ENCODE measurements at regions not wholly inside any gene's neighbourhood (a gene's known extent, or its start where the extent isn't known, plus 50 kb on each side); places are given as distances from the start of the nearest gene placed in this dataset.

DNA sequence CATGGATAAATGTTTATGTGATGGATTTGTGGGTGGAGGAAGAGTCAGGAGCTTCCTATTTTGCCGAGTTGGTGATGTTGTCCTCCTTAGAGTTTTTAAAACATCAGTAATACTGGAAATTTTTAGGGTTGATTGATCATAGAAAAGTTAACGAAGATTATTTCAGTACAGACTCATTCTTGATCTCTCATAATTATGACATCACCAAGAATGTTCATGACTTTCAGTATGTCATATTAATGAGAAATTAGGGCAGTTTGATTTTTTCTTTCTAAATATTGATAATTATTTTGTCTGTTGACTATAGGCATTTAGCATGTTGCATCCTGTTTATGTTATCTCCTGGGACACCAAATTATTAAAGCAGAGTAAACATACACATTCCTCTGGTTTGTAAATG, 512.2 kb downstream of the CD109 start:
- TF ChIP-seq, protein P1, sequence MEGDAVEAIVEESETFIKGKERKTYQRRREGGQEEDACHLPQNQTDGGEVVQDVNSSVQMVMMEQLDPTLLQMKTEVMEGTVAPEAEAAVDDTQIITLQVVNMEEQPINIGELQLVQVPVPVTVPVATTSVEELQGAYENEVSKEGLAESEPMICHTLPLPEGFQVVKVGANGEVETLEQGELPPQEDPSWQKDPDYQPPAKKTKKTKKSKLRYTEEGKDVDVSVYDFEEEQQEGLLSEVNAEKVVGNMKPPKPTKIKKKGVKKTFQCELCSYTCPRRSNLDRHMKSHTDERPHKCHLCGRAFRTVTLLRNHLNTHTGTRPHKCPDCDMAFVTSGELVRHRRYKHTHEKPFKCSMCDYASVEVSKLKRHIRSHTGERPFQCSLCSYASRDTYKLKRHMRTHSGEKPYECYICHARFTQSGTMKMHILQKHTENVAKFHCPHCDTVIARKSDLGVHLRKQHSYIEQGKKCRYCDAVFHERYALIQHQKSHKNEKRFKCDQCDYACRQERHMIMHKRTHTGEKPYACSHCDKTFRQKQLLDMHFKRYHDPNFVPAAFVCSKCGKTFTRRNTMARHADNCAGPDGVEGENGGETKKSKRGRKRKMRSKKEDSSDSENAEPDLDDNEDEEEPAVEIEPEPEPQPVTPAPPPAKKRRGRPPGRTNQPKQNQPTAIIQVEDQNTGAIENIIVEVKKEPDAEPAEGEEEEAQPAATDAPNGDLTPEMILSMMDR (IDR thresholded peaks at IDR 0.05; ENCODE audit: insufficient read depth, low read depth, low read length): no peak
- TF ChIP-seq EZH2 (IDR thresholded peaks at IDR 0.05; ENCODE audit: insufficient read depth, low read length): no peak
- H3K4me1 ChIP-seq (ENCODE audit: insufficient read depth, low read length): no peaks in the 10 kb centered on the region
- H3K9me3 Mint-ChIP-seq (ENCODE audit: unreplicated experiment): peaks cover 3% of the 10 kb centered on the region
- FAIRE-seq (no peak), DNase-seq (ENCODE audit: low read depth) (no peak)
- H3K27ac ChIP-seq (ENCODE audit: low read depth, low read length): no peak overlapping the region
- H3K79me2 ChIP-seq (ENCODE audit: insufficient read depth, low read length): no peaks in the 10 kb centered on the region
- no peaks in the 10 kb centered on the region for H3K27me3 ChIP-seq (ENCODE audit: insufficient read depth, low read length)
- no peaks in the 10 kb centered on the region for H4K20me1 ChIP-seq (ENCODE audit: insufficient read depth, low read length)
- no peak overlapping the region for H3K9ac ChIP-seq (ENCODE audit: low read length)
- no peaks in the 10 kb centered on the region for H3K9me3 ChIP-seq (ENCODE audit: insufficient read depth, low read depth, low read length)
- no peak overlapping the region for H3K4me3 ChIP-seq (ENCODE audit: insufficient read depth, low read depth, low read length)
- H3K36me3 Mint-ChIP-seq (ENCODE audit: low read depth, unreplicated experiment): no peaks in the 10 kb centered on the region
- H3K4me3 Mint-ChIP-seq (ENCODE audit: unreplicated experiment): no peak overlapping the region
- H3K36me3 ChIP-seq (ENCODE audit: insufficient read depth, low read length): no peaks in the 10 kb centered on the region
- no peaks in the 10 kb centered on the region for H3K4me1 Mint-ChIP-seq (ENCODE audit: low read depth, unreplicated experiment)
- no peak overlapping the region for H2AFZ ChIP-seq (ENCODE audit: low read depth, low read length)
- H3K27me3 Mint-ChIP-seq (ENCODE audit: low read depth, unreplicated experiment): no peaks in the 10 kb centered on the region
- H3K4me2 ChIP-seq (ENCODE audit: low read length): no peak overlapping the region
- no peak overlapping the region for H3K27ac Mint-ChIP-seq (ENCODE audit: unreplicated experiment)

DNA sequence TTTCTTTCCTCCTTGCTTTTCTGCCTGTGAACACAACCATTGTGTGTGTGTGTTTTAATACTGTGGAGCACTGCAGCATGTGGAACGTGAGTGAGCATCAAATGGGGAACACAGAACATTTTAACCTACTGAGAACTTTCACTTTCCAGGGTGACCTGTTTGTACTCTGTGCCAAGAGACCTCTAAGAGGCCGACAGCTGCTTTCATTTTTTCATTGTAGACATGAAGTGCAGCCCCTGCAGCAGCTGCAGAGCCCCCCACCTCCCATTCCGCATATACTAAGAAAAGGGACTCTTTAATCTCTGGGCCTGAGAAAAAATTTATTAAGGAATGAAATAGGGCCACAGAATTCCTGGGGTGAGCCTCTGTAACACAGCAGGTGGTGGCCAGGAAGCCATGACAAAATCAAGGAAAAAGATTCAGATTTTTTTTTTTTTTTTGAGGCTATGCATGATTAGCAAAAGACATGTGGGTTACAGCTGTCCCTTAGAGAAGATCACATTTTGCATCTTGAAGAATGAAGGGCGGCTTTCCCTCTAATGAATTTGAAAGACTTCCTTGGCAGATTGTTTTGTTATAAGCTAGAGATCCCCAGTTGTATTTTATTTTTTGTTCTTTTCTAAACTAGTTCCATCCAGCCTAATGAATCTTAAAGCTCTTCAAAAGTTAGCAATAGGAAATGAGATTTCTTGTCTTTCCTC, 503.4 kb downstream of the CD109 start:
- Mint-ChIP-seq H3K9me3 (ENCODE audit: unreplicated experiment) (no peaks in the 10 kb centered on the region), H3K36me3 (ENCODE audit: low read depth, unreplicated experiment) (no peaks in the 10 kb centered on the region), H3K27me3 (ENCODE audit: low read depth, unreplicated experiment) (no peaks in the 10 kb centered on the region), H3K4me1 (ENCODE audit: low read depth, unreplicated experiment) (no peaks in the 10 kb centered on the region), H3K27ac (ENCODE audit: unreplicated experiment) (no peak overlapping the region), H3K4me3 (ENCODE audit: unreplicated experiment) (no peak overlapping the region)
- Histone ChIP-seq H4K20me1 (ENCODE audit: insufficient read depth, low read length) (no peaks in the 10 kb centered on the region), H3K36me3 (ENCODE audit: insufficient read depth, low read length) (no peaks in the 10 kb centered on the region), H3K9me3 (ENCODE audit: insufficient read depth, low read depth, low read length) (no peaks in the 10 kb centered on the region), H3K79me2 (ENCODE audit: insufficient read depth, low read length) (no peaks in the 10 kb centered on the region), H3K27ac (ENCODE audit: low read depth, low read length) (no peak overlapping the region), H3K4me3 (ENCODE audit: insufficient read depth, low read depth, low read length) (no peak overlapping the region), H3K9ac (ENCODE audit: low read length) (no peak overlapping the region), H2AFZ (ENCODE audit: low read depth, low read length) (no peak overlapping the region), H3K4me2 (ENCODE audit: low read length) (no peak overlapping the region), H3K4me1 (ENCODE audit: insufficient read depth, low read length) (no peaks in the 10 kb centered on the region), H3K27me3 (ENCODE audit: insufficient read depth, low read length) (no peaks in the 10 kb centered on the region)
- TF ChIP-seq EZH2 (IDR thresholded peaks at IDR 0.05; ENCODE audit: insufficient read depth, low read length): no peak
- TF ChIP-seq, protein P1 (IDR thresholded peaks at IDR 0.05; ENCODE audit: insufficient read depth, low read depth, low read length): no peak
- FAIRE-seq: no peak
- DNase-seq (ENCODE audit: low read depth): no peak

DNA sequence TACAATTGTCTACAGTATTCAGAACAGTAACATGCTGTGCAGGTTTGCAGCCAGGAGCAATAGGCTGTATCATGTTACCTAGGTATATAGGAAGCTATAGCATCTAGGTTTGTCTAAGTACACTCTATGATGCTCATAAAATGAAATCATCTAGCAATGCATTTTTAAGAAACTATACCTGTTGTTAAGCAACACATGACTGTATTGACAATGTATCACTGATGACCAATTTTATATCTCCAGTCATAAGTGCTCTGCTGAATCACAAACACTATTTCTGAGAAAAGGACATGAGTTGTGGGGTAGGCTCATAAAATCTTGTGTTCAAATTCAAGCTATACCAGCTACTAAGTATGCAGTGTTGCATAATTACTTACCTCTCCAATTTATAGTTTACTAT, 501.3 kb downstream of the CD109 start:
- Histone ChIP-seq H3K4me1 (ENCODE audit: insufficient read depth, low read length) (no peaks in the 10 kb centered on the region), H3K27ac (ENCODE audit: low read depth, low read length) (no peak overlapping the region), H3K79me2 (ENCODE audit: insufficient read depth, low read length) (no peaks in the 10 kb centered on the region), H2AFZ (ENCODE audit: low read depth, low read length) (no peak overlapping the region), H3K36me3 (ENCODE audit: insufficient read depth, low read length) (no peaks in the 10 kb centered on the region), H3K4me3 (ENCODE audit: insufficient read depth, low read depth, low read length) (no peak overlapping the region), H3K4me2 (ENCODE audit: low read length) (no peak overlapping the region), H3K27me3 (ENCODE audit: insufficient read depth, low read length) (no peaks in the 10 kb centered on the region), H3K9ac (ENCODE audit: low read length) (no peak overlapping the region), H3K9me3 (ENCODE audit: insufficient read depth, low read depth, low read length) (no peaks in the 10 kb centered on the region), H4K20me1 (ENCODE audit: insufficient read depth, low read length) (no peaks in the 10 kb centered on the region)
- H3K27me3 Mint-ChIP-seq (ENCODE audit: low read depth, unreplicated experiment): no peaks in the 10 kb centered on the region
- no peak for FAIRE-seq
- TF ChIP-seq EZH2 (IDR thresholded peaks at IDR 0.05; ENCODE audit: insufficient read depth, low read length): no peak
- TF ChIP-seq, protein P1 (IDR thresholded peaks at IDR 0.05; ENCODE audit: insufficient read depth, low read depth, low read length): no peak
- no peaks in the 10 kb centered on the region for H3K36me3 Mint-ChIP-seq (ENCODE audit: low read depth, unreplicated experiment)
- DNase-seq (ENCODE audit: low read depth): no peak
- H3K27ac Mint-ChIP-seq (ENCODE audit: unreplicated experiment): no peak overlapping the region
- H3K4me1 Mint-ChIP-seq (ENCODE audit: low read depth, unreplicated experiment): no peaks in the 10 kb centered on the region
- no peak overlapping the region for H3K4me3 Mint-ChIP-seq (ENCODE audit: unreplicated experiment)
- no peaks in the 10 kb centered on the region for H3K9me3 Mint-ChIP-seq (ENCODE audit: unreplicated experiment)

All from astrocyte (in vitro differentiated cells and primary cell).